ENCODE measurements at regions not wholly inside any gene's neighbourhood (a gene's known extent, or its start where the extent isn't known, plus 50 kb on each side); places are given as distances from the start of the nearest gene placed in this dataset.

- no peak for TF ChIP-seq CHD2 (IDR thresholded peaks at IDR 0.05; ENCODE audit: low read length, partially characterized antibody)
- no peak for TF ChIP-seq GABPA (IDR thresholded peaks at IDR 0.05; ENCODE audit: low read depth)
- TF ChIP-seq RXRA (IDR thresholded peaks at IDR 0.05; ENCODE audit: borderline replicate concordance, low read depth) = no peak
- TF ChIP-seq PBX3 (IDR thresholded peaks at IDR 0.05) = no peak
- no peak for TF ChIP-seq SMC3 (IDR thresholded peaks at IDR 0.05; ENCODE audit: low read depth, low read length)
- TF ChIP-seq USF1 (IDR thresholded peaks at IDR 0.05; ENCODE audit: borderline replicate concordance, low read depth) = no peak
- no peak for TF ChIP-seq IRF3 (IDR thresholded peaks at IDR 0.05; ENCODE audit: low read depth, low read length)
- no peak for TF ChIP-seq USF2 (IDR thresholded peaks at IDR 0.05; ENCODE audit: borderline replicate concordance, low read depth, low read length)
- no peak for TF ChIP-seq ZBTB33 (IDR thresholded peaks at IDR 0.05; ENCODE audit: borderline replicate concordance, low read depth)
- TF ChIP-seq RCOR1 (IDR thresholded peaks at IDR 0.05; ENCODE audit: low read length) = no peak
- no peak for TF ChIP-seq MXI1 (IDR thresholded peaks at IDR 0.05; ENCODE audit: low read depth, low read length)
- TF ChIP-seq JUND (IDR thresholded peaks at IDR 0.05) = no peak
These were observed 274.3 kb upstream of the NR3C2 start (continued) for GRCh38 chr4:148716431-148717052.

GRCh38 chr4:148704291-148704690 lies 262.1 kb upstream of the NR3C2 start:
- no peak overlapping the region for H3K4me2 ChIP-seq
- H4K20me1 ChIP-seq (ENCODE audit: insufficient read depth) = no peaks in the 10 kb centered on the region
- 0% methylated on average over 1 of the region's 1 CpG for WGBS (ENCODE audit: low lambda C conversion rate)
- no peaks in the 10 kb centered on the region for H3K9me3 ChIP-seq
- no peak for DNase-seq
- H3K4me3 ChIP-seq (ENCODE audit: low read depth in 2 of 2, low read length in 1 of 2) = no peak overlapping the region
- H3K79me2 ChIP-seq (ENCODE audit: insufficient read depth) = no peaks in the 10 kb centered on the region
- ChIA-PET POLR2A (no interaction called here), CTCF (no interaction called here)
- H2AFZ ChIP-seq (ENCODE audit: low read depth) = no peak overlapping the region
- H3K27ac ChIP-seq (ENCODE audit: low read depth in 2 of 2, low read length in 1 of 2) = no peak overlapping the region
- no peak overlapping the region for H3K9ac ChIP-seq
- no peaks in the 10 kb centered on the region for H3K9me2 ChIP-seq
- H3F3A ChIP-seq (replicated peaks; ENCODE audit: insufficient read depth) = no peaks in the 10 kb centered on the region
- H3K4me1 ChIP-seq (ENCODE audit: control insufficient read depth in 1 of 2, insufficient read depth in 2 of 2, low read depth in 1 of 2, low read length in 1 of 2) = no peaks in the 10 kb centered on the region
- 0 out of 2 replicates have a peak, but pooled peaks have one; percentile 13 for TF ChIP-seq CTCF (IDR thresholded peaks at IDR 0.05)
- TF ChIP-seq EZH2phosphoT487 (IDR thresholded peaks at IDR 0.05; ENCODE audit: borderline replicate concordance, low read depth) = no peak
- no peaks in the 10 kb centered on the region for H3K36me3 ChIP-seq (replicated peaks in 1 of 2; ENCODE audit: control insufficient read depth in 1 of 2, insufficient read depth in 2 of 2, low read length in 1 of 2)
- H3K27me3 ChIP-seq (ENCODE audit: insufficient read depth) = no peaks in the 10 kb centered on the region

Data from SK-N-SH (cell line).